ENCODE measurements at regions not wholly inside any gene's neighbourhood (a gene's known extent, or its start where the extent isn't known, plus 50 kb on each side); places are given as distances from the start of the nearest gene placed in this dataset.
"Not testable (repeated sequence)": the region's sequence is repeated elsewhere in the genome, so short reads cannot be mapped to it uniquely, and the experiment has no call there.

DNA sequence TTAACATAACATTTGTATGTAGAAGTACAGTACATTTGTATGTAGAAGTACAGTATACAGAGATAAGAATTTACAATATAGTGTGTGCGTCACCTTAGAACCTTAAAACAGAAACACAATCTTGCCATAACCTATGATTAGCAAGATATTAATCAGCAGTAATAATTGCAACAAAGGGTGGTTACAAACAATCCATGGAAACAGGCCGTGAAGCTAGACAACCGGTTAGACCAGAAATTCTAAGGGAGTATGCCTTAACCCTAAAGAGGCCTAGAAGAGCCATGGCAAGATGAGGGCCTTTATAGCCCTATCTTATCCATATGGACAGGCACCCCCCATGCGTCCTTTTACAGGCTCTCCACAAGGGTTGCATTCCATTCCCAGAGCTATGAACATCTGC is 605.9 kb downstream of the KCNT2 start:
- DNase-seq (ENCODE audit: low read depth) = not testable (repeated sequence)

DNA sequence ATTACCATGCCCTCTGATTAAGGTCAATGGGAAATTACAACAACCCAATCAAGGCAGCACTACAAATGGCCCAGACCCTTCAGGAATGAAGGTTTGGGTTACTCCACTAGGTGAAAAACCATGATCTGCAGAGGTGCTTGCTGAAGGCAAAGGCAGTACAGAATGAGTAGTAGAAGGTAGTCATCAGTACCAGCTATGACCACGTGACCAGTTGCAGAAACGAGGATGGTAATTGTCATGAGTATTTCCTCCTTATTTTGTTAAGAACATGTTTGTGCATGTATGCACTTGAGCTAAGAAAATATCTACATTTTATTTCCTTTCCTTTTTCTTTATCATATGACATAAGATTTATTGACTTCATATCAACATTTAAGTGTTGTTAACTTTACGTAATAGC is 607.1 kb downstream of the KCNT2 start:
- no peak for DNase-seq (ENCODE audit: low read depth)

GRCh38 chr1:195999022-195999421 is 609.2 kb downstream of the KCNT2 start:
- DNase-seq (ENCODE audit: low read depth) = no peak

DNA sequence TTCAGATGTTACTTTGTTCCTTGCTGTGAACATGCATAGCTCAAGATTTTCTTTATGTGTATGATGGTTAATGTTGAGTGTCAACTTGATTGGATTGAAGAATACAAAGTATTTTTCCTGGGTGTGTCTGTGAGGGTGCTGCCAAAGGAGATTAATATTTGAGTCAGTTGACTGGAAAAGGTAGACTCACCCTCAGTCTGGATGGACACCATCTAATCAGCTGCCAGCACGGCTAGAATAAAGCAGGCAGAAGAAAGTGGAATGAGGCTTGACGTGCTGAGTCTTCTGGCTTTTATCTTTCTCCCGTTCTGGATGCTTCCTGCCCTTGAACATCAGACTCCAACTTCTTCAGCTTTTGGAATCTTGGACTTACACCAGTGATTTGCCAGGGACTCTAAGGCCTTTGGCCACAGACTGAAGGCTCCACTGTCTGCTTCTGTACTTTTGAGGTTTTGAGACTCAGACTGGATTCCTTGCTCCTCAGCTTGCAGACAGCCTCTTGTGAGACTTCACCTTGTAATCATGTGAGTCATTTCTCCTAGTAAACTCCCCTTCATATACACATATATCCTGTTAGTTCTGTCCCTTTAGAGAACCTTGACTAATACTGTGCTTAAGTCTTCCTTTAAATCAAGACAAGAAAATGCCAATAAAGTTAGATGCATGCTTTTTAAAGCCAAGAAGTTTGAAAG is 626.6 kb downstream of the KCNT2 start:
- no peak for DNase-seq (ENCODE audit: low read depth)

- no peak for DNase-seq (ENCODE audit: low read depth)
Observed at GRCh38 chr1:195979646-195980045, 628.6 kb downstream of the KCNT2 start.

DNA sequence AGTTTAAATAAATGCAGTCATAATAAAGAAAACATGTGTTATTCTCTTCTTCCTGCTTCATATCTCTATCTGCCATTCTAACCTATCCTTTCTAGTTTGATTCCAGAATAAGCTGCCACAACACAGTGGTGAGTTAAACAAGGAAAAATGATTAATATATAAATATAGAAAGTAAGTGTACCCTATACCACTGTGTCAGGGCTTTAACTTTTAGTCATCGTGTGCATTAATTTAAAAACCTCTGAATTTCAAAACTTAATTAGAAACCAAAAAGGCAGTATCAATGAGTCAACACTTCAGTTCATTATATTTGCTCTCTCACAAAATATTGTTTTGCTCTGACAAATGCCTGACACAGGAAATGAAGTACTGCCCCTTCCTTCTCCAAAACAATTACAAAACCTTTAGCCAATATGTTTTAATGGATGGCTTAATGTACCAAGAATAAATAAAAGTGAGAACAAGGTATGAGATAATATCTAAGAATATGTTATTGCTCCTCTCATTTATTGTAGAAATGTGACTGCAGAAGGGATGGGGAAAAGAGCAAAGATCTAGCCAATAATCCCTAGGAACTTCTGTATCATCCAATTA is 634.8 kb downstream of the KCNT2 start:
- DNase-seq (ENCODE audit: low read depth) = no peak

DNA sequence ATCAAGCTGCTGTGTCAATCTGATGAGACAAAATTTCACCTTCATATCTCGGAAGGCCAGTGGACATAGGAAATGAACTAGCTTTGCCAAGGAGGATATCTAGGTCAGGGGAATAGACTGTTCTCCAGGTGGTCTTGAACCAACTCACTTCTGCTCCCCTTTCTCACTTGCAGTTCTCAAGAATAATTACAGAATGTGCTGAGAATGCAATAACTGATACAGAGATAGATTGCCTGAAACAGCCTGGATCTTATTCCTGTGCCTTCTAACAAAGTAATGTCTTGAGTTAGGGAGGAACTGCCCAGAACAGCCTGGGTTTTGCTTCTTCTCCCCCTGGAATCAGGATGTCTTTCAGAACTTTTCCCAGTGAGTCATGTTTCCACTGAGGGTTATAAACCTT is 636.7 kb downstream of the KCNT2 start:
- DNase-seq (ENCODE audit: low read depth) = no peak

DNA sequence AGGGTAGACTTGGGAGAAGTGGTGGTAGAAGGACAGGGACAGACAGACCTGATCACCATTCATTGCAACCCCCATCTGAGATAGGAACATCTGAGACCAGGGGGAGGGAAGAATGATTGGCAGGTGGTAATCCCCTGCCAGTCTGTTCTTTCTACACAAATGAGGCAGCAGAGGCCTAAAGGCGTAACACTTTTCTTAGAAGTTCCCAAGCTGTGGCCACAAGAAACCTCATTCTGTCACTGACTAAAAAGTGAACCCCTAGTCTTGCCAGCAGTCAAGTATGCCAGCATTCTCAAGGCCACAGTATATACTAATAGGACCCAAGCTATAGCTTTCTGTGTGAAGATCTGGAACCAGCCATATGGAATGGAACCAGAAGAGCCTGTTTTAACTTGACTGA is 638.0 kb downstream of the KCNT2 start:
- no peak for DNase-seq (ENCODE audit: low read depth)

- DNase-seq (ENCODE audit: low read depth) = no peak
Observed at GRCh38 chr1:195965475-195965874, 642.8 kb downstream of the KCNT2 start.

GRCh38 chr1:195965036-195965435 is 643.2 kb downstream of the KCNT2 start:
- no peak for DNase-seq (ENCODE audit: low read depth)

DNA sequence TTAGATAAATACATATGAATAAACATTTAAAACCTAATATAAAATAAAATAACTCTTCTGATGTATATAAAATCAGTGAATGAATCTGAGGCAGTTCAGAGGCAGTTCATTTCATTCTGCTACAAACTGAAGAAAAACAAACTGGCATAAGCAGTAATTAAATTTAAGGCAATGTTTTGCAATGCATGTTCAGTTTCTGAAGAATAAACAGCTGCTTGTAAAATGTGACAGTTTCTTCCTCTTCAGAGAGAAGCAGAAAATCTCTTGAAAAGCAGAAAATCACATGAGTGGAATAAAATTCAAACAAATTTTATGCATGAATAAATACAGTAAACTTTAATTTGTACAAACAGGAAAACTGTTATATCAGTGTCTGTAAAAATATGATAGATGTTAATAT is 643.7 kb downstream of the KCNT2 start:
- DNase-seq (ENCODE audit: low read depth) = no peak

GRCh38 chr1:195962051-195962450 is 646.2 kb downstream of the KCNT2 start:
- no peak for DNase-seq (ENCODE audit: low read depth)

DNA sequence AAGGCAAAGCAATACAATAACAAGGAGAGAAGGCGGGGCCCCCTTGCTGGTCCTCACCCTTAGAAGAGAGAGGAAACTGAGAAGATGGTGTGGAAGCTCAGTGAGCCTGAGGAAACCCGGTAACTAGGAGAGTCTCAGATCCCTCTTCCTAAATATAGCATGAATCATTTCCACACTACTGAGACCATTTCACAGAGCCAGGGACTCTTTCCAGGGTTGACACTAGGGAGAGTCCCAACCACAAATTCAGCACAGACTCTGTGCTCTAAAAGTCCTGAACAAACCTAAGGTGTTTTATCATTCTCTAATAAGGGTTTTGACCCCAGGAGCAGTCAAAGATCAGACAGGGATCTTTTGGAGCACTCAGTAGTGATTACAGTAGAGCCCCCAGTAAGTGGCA is 647.7 kb downstream of the KCNT2 start:
- no peak for DNase-seq (ENCODE audit: low read depth)

GRCh38 chr1:195958131-195958530 is 650.1 kb downstream of the KCNT2 start:
- DNase-seq (ENCODE audit: low read depth) = no peak

DNA sequence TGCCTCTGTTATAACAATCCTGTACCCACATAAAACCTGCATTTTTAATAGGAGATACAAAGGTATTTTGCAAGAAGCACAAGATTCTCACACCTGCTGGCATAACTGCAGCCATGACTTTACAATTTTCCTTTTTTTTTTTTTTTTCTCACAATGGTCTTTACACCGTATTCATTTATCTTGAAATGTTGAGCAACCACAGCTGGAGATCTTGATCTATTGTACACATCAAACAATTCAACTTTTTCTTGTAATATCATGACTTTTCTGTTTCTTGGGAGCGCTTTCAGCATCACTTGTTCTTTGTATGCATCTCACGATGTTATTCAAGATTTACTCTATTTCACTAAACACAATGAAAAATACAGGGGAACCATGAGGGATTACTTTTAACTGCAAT is 651.4 kb downstream of the KCNT2 start:
- no peak for DNase-seq (ENCODE audit: low read depth)

GRCh38 chr1:195954848-195955247 is 653.4 kb downstream of the KCNT2 start:
- no peak for DNase-seq (ENCODE audit: low read depth)

DNA sequence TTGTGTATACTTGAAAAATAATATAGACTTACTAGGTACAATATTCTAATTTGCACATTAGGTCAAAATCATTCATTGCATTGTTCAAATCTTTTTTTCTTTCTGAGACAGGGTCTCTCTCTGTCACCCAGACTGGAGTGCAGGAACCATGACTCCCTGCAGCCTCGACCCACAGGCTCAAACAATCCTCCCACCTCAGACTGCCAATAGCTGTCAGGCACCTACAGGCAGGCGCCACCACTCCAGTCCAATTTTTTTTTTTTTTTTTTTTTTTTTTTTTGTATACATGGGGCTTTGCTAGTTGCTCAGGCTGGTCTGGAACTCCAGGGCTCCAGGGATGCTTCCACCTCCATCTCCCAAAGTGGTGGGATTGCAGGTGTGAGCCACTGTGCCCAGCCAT is 656.9 kb downstream of the KCNT2 start:
- DNase-seq (ENCODE audit: low read depth) = no peak

DNA sequence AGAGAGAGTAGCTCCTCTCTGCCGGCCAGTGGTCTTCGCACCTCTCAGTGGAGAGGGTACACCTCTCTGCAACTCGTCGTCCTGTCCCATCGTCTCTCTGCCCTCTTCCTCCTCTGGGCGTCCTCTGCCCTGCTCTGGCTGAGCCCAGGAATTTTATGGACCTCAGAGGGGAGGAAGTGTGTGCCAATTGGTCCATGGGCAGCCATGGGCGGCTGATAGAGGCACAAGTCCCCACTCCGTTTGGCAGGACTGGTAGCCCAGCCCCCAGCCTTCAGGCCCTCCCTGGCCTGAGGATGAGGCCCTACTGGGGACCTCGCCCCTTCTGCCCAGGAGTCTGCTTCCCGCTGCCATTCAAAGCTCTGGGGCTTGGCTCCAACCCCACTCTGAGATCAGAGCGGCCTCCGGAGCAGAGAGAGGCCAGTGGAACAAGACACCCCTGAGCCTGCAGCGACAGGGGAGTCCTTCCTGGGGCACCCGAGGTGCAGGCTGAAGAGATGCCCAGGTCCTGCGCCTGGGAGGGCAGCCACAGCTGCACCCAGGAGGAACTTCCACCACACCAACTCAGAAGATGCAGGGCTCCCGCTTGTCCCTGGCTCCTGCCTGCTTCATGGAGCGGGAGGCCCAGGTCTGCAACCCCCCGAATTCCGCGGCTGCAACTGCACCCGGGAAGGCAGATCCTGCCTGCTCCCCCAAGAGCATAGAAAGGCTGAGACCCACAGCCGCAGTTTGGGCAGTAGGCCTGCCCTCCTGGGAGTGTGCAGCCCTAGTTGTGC is 659.9 kb downstream of the KCNT2 start:
- no peak for DNase-seq (ENCODE audit: low read depth)

GRCh38 chr1:195946500-195946899 is 661.7 kb downstream of the KCNT2 start:
- no peak for DNase-seq (ENCODE audit: low read depth)

DNA sequence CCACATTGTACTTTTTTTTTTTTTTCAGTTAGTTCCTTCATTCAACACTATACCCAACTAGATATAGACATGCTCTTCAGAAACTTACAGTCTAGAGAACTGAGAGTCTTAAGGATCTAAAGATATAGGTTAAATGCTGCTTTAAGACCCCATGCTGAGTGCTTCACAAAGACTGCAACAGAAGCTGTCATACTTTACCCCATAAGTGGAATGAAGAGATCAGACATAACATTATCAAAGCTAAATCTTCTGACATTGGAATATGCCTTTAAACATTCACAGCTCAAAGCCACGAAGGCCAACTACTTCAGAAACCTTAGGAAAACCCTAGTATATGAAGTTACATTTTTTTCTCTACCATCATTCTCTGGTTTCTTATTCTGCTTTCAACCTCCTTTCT is 666.4 kb downstream of the KCNT2 start:
- no peak for DNase-seq (ENCODE audit: low read depth)

DNA sequence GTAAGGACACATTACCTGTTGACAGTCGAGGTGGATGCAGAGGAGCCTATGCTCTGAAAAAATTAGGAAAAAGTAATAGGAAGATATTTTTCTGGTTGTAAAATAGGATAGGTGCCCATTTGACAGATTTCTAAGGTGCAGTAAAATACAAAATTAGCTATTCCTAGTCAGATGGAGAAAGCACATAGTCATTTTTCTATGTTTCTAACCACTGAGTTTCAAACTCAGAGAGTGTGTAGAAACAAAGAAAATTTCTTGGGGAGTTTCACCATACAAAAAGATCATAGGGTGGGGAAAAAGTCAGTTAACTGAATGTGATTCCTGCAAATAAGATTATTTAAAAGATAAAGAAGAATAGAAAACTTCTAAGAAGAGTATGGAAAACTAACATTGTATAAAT is 666.9 kb downstream of the KCNT2 start:
- DNase-seq (ENCODE audit: low read depth) = no peak

GRCh38 chr1:195939844-195940243 is 668.4 kb downstream of the KCNT2 start:
- no peak for DNase-seq (ENCODE audit: low read depth)

- no peak for DNase-seq (ENCODE audit: low read depth)
Observed at GRCh38 chr1:195934817-195935553, 673.3 kb downstream of the KCNT2 start.

Measured in stimulated activated CD8-positive, alpha-beta memory T cell treated with anti-CD3 and anti-CD28 coated beads, Interleukin-15, amount 100 ng/mL, for 1 hour (primary cell).